Heart left ventricle (tissue), 13 donors: ENCODE measurements at regions not wholly inside any gene's neighbourhood (a gene's known extent, or its start where the extent isn't known, plus 50 kb on each side); places are given as distances from the start of the nearest gene placed in this dataset.

ENCODE experiments used
- CTCF ChIP-seq, 12 donors: fragments of 200-600 bp; sonication (generic) in 4 of 12; IDR thresholded peaks; one replicate each; pipeline versions ENCODE4 v1.5.0 to v1.8.0; 2018 to 2022; ENCODE audit warnings: antibody characterized with exemption in 12 of 12, mild to moderate bottlenecking in 5 of 12
- POLR2A ChIP-seq, 2 donors: fragments of 450-650 bp; IDR thresholded peaks; one replicate each; pipeline ENCODE4 v1.6.1; 2017; ENCODE audit warnings: antibody characterized with exemption in 2 of 2, mild to moderate bottlenecking in 2 of 2, moderate library complexity in 2 of 2
- donor health status: ischemic (EF 13 %, LVEDD 7.1; RV severe dilation, severe dysfunction).
- donor health status: DM: no; HTN: yes; CAD: no.
- donor health status: DM: no; HTN: no; CAD: no.
- donor health status: ischemic (EF 25% LVEDD 6.9; RV normal size, moderate dysfunction).
- donor health status: ischemic (EF 25% LVEDD 5.7; RV mildly dilated, moderate dysfunction).
- donor health status: ischemic (EF 35%, LVEDD 5.7; RV mildly dilated, moderate dysfunction).
- donor health status: nonischemic (EF 11% LVEDD 7.7; RV severe dilation, severe dysfunction).
- donor health status: DM: yes; HTN: yes; CAD: no.
- donor health status: PGD.
- donor health status: ischemic (EF 29% LVEDD 5.4; RV normal size, mild dysfunction).
- donor health status: nonischemic (EF 23%, LVEDD 6.1; RV moderate dilation, normal function).

- TF ChIP-seq CTCF (IDR thresholded peaks at IDR 0.05) (no peak), POLR2A (IDR thresholded peaks at IDR 0.05) (no peak)
Observed at GRCh38 chrY:17223502-17223901, 656.5 kb downstream of the CDY2B start.
